Nephron (organoid): ENCODE measurements at regions not wholly inside any gene's neighbourhood (a gene's known extent, or its start where the extent isn't known, plus 50 kb on each side); places are given as distances from the start of the nearest gene placed in this dataset.

Source experiments
- H3K27ac Mint-ChIP-seq, 3 experiments: 2 replicates each; pipeline ENCODE4 v1.8.0; 2020; ENCODE audit warnings: mixed read lengths in 3 of 3, mild to moderate bottlenecking in 2 of 3, moderate library complexity in 1 of 3
- H3K27me3 Mint-ChIP-seq: 2 replicates; pipeline ENCODE4 v1.8.0; 2021; ENCODE audit warnings: low read depth, mild to moderate bottlenecking, moderate library complexity, mixed read lengths
- H3K36me3 Mint-ChIP-seq: 2 replicates; pipeline ENCODE4 v1.8.0; 2020; ENCODE audit warnings: low read depth, mixed read lengths
- H3K4me1 Mint-ChIP-seq: 2 replicates; pipeline ENCODE4 v1.8.0; 2020; ENCODE audit warnings: mixed read lengths
- H3K4me3 Mint-ChIP-seq, 3 experiments: 2 replicates each; pipeline ENCODE4 v1.8.0; 2020; ENCODE audit warnings: mild to moderate bottlenecking in 3 of 3, mixed read lengths in 3 of 3, moderate library complexity in 2 of 3
- H3K9me3 Mint-ChIP-seq: 2 replicates; pipeline ENCODE4 v1.8.0; 2020; ENCODE audit warnings: mixed read lengths
- TF ChIP-seq, protein P1 (sequence below), 3 experiments: fragments of 200-600 bp; sonication (generic); IDR thresholded peaks; one replicate each; pipeline ENCODE4 v1.5.0; 2021; ENCODE audit warnings: antibody characterized with exemption in 3 of 3; ENCODE audit not compliant: unreplicated experiment in 3 of 3

DNA sequence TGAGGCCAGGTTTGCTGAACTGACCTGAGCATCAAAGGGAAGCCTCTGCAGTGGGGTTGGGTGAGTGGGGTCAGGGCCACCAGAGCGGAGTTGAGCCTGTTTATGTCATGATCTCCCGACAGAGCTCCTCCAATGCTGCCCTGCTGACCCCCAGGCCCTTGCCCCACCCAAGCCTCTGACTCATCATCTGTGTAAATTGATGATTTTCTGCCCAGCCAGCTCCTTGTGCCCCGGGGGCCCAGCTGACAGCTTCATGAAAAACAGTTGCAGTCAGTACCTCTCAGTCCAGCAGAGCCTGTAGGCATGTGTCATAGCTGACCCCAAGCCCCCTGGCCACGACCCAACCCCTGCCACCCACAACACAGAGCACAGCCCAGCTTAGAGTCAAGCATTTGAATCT lies 134.9 kb downstream of the CCT6B start:
- H3K4me3 Mint-ChIP-seq, result no peak overlapping the region
- TF ChIP-seq, protein P1, sequence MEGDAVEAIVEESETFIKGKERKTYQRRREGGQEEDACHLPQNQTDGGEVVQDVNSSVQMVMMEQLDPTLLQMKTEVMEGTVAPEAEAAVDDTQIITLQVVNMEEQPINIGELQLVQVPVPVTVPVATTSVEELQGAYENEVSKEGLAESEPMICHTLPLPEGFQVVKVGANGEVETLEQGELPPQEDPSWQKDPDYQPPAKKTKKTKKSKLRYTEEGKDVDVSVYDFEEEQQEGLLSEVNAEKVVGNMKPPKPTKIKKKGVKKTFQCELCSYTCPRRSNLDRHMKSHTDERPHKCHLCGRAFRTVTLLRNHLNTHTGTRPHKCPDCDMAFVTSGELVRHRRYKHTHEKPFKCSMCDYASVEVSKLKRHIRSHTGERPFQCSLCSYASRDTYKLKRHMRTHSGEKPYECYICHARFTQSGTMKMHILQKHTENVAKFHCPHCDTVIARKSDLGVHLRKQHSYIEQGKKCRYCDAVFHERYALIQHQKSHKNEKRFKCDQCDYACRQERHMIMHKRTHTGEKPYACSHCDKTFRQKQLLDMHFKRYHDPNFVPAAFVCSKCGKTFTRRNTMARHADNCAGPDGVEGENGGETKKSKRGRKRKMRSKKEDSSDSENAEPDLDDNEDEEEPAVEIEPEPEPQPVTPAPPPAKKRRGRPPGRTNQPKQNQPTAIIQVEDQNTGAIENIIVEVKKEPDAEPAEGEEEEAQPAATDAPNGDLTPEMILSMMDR (IDR thresholded peaks at IDR 0.05; ENCODE audit: unreplicated experiment in 3 of 3), result no peak
- peaks cover 23% of the 10 kb centered on the region for H3K27me3 Mint-ChIP-seq
- no peaks in the 10 kb centered on the region for H3K4me1 Mint-ChIP-seq
- H3K9me3 Mint-ChIP-seq, result no peaks in the 10 kb centered on the region
- no peak overlapping the region for H3K27ac Mint-ChIP-seq
- no peaks in the 10 kb centered on the region for H3K36me3 Mint-ChIP-seq

DNA sequence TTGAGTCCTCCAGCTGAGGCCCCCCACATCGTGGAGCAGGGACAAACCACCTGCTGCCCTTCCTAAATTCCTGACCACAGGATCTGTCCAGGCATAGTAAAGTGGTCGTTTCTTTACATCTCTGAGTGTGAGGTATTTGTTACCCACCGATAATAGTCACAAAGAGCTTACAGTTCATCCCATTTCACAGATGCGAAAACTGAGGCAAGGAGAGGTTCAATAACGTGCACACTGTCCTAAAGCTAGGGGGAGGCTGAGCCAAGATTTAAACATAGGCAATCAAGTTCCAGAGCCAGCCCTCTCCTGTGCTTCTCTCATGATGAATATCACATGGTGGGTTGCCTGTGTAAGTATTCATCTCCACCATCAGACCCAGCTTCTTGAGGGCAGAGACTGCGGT lies 135.4 kb downstream of the CCT6B start:
- TF ChIP-seq, protein P1 (IDR thresholded peaks at IDR 0.05; ENCODE audit: unreplicated experiment in 3 of 3), result no peak
- no peak overlapping the region for H3K4me3 Mint-ChIP-seq
- peaks cover 28% of the 10 kb centered on the region for H3K27me3 Mint-ChIP-seq
- H3K9me3 Mint-ChIP-seq, result no peaks in the 10 kb centered on the region
- H3K27ac Mint-ChIP-seq, result no peak overlapping the region
- H3K4me1 Mint-ChIP-seq, result no peaks in the 10 kb centered on the region
- no peaks in the 10 kb centered on the region for H3K36me3 Mint-ChIP-seq

DNA sequence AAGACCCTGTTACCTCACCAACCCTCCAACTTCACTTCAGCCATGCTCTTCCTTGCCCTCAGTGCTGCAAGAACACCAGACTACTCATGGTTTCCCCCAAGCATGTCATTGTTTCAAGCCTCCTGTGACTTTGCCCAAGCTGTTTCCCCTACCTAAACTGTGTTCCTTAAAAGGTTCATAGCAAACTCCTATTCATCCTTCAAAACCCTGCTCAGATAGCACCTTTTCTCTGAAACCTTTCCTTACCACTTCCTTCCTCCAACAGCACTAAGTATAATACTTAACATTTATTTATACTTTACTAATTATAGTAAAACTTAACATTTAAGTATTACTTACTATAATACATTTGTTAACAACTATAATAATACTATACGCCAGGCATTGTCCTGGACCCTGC lies 136.2 kb downstream of the CCT6B start:
- Mint-ChIP-seq H3K4me1 (peaks cover 4% of the 10 kb centered on the region), H3K4me3 (no peak overlapping the region), H3K36me3 (no peaks in the 10 kb centered on the region), H3K9me3 (no peaks in the 10 kb centered on the region), H3K27me3 (peaks cover 32% of the 10 kb centered on the region), H3K27ac (no peak overlapping the region)
- TF ChIP-seq, protein P1 (IDR thresholded peaks at IDR 0.05; ENCODE audit: unreplicated experiment in 3 of 3), result no peak

DNA sequence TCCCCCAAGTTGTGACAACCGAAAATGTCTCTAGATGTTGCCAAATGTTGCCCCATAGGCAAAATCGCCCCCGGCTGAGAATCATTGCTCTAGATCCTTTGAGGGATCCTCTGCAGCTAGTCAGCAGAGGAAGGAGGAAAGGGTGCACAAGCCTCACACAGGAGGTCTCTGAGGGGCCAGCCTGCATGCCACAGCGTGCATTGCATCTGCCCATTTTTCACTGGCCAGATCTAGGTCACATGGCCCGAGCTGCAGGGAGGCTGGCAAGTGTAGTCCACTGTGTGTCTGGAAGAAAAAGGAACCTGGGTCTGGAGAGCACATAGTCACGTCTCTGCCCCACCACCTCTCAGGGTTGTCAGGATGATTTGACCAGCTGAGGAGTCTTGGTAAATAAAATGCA lies 138.2 kb downstream of the CCT6B start:
- Mint-ChIP-seq H3K27ac (no peak overlapping the region), H3K9me3 (no peaks in the 10 kb centered on the region), H3K4me3 (no peak overlapping the region), H3K36me3 (no peaks in the 10 kb centered on the region), H3K4me1 (peaks cover 6% of the 10 kb centered on the region), H3K27me3 (peaks cover 37% of the 10 kb centered on the region)
- TF ChIP-seq, protein P1 (IDR thresholded peaks at IDR 0.05; ENCODE audit: unreplicated experiment in 3 of 3), result no peak

DNA sequence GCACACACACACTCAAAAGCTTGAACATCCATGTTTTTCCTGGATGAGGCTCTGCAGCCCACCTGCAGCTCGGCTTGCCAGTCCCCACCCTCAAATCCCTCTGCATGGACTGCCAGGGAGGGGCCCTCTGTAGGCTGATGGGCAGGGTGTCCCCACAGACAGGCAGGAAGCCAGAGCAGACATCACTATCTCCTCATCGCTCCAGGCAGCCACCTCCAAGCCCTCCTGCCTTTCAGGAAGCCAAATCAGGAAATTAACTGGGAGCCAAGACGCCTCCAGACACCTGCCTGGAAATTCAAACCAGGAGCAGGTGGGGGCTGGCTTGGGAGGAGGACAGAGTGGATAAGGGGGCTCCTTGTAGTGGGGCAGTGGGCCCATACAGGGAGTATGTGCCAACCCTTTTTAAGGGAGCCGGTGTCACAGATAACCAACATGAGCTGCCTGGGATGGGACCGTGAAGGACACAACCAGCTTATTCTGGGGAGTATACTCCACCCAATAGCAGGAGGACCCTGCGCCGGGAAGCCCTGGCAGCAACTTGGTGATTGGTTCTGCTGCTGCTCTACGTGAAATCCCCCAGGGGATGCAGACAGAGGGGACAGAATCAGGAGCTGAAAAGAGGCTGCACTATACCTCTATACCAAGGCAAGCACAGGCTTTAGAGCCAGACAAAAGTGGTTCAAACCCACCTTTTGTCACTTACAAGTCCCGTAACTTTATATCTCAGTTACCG lies 139.1 kb downstream of the CCT6B start:
- TF ChIP-seq, protein P1 (IDR thresholded peaks at IDR 0.05; ENCODE audit: unreplicated experiment in 3 of 3), result no peak
- Mint-ChIP-seq H3K27ac (no peak overlapping the region), H3K27me3 (peaks cover 42% of the 10 kb centered on the region), H3K36me3 (no peaks in the 10 kb centered on the region), H3K4me3 (no peak overlapping the region), H3K9me3 (no peaks in the 10 kb centered on the region), H3K4me1 (peaks cover 6% of the 10 kb centered on the region)

DNA sequence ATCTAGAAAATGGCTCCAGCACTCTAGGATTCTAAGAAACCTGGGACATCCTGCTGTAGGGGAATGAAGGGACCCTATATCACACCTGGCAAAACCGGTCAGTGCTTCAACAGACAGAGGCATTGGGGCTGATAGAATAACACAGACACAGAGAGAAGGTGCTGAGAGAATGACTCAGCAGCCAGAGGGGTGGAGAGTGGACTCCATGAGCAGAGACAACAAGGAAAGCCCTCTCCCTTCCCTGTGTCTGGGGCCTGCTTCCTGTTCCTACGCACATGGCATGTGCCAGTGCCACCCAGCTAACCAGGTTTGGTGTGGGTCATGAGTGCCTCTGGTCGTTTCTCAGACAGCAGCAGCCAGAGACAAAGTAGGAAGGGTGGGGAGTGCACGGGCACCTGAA lies 140.3 kb downstream of the CCT6B start:
- Mint-ChIP-seq H3K4me3 (no peak overlapping the region), H3K9me3 (no peaks in the 10 kb centered on the region), H3K27ac (no peak overlapping the region), H3K27me3 (peaks cover 46% of the 10 kb centered on the region), H3K4me1 (peaks cover 6% of the 10 kb centered on the region), H3K36me3 (no peaks in the 10 kb centered on the region)
- TF ChIP-seq, protein P1 (IDR thresholded peaks at IDR 0.05; ENCODE audit: unreplicated experiment in 3 of 3), result no peak
